ENCODE measurements at regions not wholly inside any gene's neighbourhood (a gene's known extent, or its start where the extent isn't known, plus 50 kb on each side); places are given as distances from the start of the nearest gene placed in this dataset.

DNA sequence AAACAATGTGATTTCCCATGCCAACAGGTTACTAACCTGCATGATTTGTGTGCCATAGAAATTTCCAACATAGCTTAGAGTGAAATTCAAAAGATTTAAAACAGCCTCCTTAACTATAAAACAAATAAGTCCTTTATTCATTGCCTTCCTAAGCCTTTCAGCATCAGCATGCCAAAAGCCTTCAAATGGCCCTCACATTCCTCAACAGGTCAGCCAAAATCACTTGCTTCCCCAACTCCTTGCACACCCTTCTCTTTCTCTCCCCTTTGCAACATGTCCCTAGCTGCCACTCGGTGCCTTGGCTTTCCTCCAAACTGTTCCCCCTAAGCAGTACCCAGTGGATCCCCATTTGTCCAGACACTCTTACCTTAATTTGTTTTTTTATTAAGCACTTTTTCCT, 74.9 kb upstream of the PCDH19 start:
- no peak overlapping the region for H3K27ac Mint-ChIP-seq
- no peak overlapping the region for H3K4me3 Mint-ChIP-seq
- no peaks in the 10 kb centered on the region for H3K36me3 Mint-ChIP-seq
- H3K9me3 Mint-ChIP-seq, result no peaks in the 10 kb centered on the region
- peaks cover 17% of the 10 kb centered on the region for H3K4me1 Mint-ChIP-seq
- H3K27me3 Mint-ChIP-seq (ENCODE audit: low read depth), result peaks cover 34% of the 10 kb centered on the region
- CTCF ChIA-PET, result interaction anchor here (1.1 kb wide), 2 partner anchors 37 to 284 kb away, joined by 4 to 5 read pairs; no protein-coding TSS in a partner anchor
- ATAC-seq, result peak; percentile 77
- POLR2A ChIA-PET, result no interaction called here
- TF ChIP-seq MYBL2 (CRISPR knock-in tag; IDR thresholded peaks at IDR 0.05) (no peak), ZNF219 (CRISPR knock-in tag; IDR thresholded peaks at IDR 0.05; ENCODE audit: borderline replicate concordance) (no peak), GABPB1 (CRISPR knock-in tag; IDR thresholded peaks at IDR 0.05) (no peak), ETV6 (CRISPR knock-in tag; IDR thresholded peaks at IDR 0.05) (no peak), CBFB (CRISPR knock-in tag; IDR thresholded peaks at IDR 0.05; ENCODE audit: low read depth) (no peak), TEAD4 (CRISPR knock-in tag; IDR thresholded peaks at IDR 0.05) (no peak), FOXK1 (CRISPR knock-in tag; IDR thresholded peaks at IDR 0.05) (no peak), NFATC4 (CRISPR knock-in tag; IDR thresholded peaks at IDR 0.05) (no peak), NR2C2 (CRISPR knock-in tag; IDR thresholded peaks at IDR 0.05) (no peak), ZNF317 (CRISPR knock-in tag; IDR thresholded peaks at IDR 0.05; ENCODE audit: borderline replicate concordance, low read depth) (no peak), ZNF121 (CRISPR knock-in tag; IDR thresholded peaks at IDR 0.05) (no peak), ATF1 (CRISPR knock-in tag; IDR thresholded peaks at IDR 0.05) (no peak), CREB1 (CRISPR knock-in tag; IDR thresholded peaks at IDR 0.05) (no peak), ZNF232 (CRISPR knock-in tag; IDR thresholded peaks at IDR 0.05) (no peak)
- TF ChIP-seq, protein P1, sequence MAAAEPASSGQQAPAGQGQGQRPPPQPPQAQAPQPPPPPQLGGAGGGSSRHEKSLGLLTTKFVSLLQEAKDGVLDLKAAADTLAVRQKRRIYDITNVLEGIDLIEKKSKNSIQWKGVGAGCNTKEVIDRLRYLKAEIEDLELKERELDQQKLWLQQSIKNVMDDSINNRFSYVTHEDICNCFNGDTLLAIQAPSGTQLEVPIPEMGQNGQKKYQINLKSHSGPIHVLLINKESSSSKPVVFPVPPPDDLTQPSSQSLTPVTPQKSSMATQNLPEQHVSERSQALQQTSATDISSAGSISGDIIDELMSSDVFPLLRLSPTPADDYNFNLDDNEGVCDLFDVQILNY (CRISPR knock-in tag; IDR thresholded peaks at IDR 0.05), result no peak
- TF ChIP-seq, protein P2, sequence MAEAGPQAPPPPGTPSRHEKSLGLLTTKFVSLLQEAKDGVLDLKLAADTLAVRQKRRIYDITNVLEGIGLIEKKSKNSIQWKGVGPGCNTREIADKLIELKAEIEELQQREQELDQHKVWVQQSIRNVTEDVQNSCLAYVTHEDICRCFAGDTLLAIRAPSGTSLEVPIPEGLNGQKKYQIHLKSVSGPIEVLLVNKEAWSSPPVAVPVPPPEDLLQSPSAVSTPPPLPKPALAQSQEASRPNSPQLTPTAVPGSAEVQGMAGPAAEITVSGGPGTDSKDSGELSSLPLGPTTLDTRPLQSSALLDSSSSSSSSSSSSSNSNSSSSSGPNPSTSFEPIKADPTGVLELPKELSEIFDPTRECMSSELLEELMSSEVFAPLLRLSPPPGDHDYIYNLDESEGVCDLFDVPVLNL (CRISPR knock-in tag; IDR thresholded peaks at IDR 0.05; ENCODE audit: borderline replicate concordance, low read depth), result no peak
- TF ChIP-seq, protein P3, sequence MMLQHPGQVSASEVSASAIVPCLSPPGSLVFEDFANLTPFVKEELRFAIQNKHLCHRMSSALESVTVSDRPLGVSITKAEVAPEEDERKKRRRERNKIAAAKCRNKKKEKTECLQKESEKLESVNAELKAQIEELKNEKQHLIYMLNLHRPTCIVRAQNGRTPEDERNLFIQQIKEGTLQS (CRISPR knock-in tag; conservative IDR thresholded peaks at IDR 0.05), result no peak
- DNase-seq (ENCODE audit: low spot score), result no peak

DNA sequence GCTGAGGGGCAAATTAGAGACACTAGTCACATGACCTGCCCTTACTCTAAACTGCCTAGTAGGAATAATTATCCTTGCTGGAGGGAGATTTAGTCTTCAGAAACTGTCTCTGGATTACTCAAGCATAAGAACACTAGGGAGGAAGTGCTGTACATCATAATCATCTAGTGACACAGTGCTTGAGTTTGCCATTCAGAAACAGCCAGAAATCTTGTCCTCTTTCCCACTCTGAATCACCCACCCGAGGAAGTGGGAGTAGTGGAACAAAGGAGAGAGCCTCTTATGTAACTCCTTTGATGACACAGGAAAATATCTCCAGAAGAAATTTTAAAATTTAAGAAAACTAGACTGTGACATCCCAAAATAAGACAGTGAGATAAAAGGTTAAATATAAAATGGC, 69.3 kb upstream of the PCDH19 start:
- Mint-ChIP-seq H3K27ac (no peak overlapping the region), H3K27me3 (ENCODE audit: low read depth) (peaks cover 29% of the 10 kb centered on the region), H3K4me3 (no peak overlapping the region), H3K4me1 (peaks cover 12% of the 10 kb centered on the region), H3K36me3 (no peaks in the 10 kb centered on the region), H3K9me3 (peaks cover 4% of the 10 kb centered on the region; the same call in 1 of the 2 replicates)
- TF ChIP-seq NFE2L1 (CRISPR knock-in tag; IDR thresholded peaks at IDR 0.05) (no peak), ELF4 (CRISPR knock-in tag; IDR thresholded peaks at IDR 0.05; ENCODE audit: low read depth) (no peak), ZNF138 (CRISPR knock-in tag; conservative IDR thresholded peaks at IDR 0.05) (no peak), ZBTB21 (CRISPR knock-in tag; IDR thresholded peaks at IDR 0.05; ENCODE audit: borderline replicate concordance) (no peak)
- TF ChIP-seq, protein P4, sequence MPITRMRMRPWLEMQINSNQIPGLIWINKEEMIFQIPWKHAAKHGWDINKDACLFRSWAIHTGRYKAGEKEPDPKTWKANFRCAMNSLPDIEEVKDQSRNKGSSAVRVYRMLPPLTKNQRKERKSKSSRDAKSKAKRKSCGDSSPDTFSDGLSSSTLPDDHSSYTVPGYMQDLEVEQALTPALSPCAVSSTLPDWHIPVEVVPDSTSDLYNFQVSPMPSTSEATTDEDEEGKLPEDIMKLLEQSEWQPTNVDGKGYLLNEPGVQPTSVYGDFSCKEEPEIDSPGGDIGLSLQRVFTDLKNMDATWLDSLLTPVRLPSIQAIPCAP (CRISPR knock-in tag; IDR thresholded peaks at IDR 0.05), result no peak
- TF ChIP-seq, protein P5, sequence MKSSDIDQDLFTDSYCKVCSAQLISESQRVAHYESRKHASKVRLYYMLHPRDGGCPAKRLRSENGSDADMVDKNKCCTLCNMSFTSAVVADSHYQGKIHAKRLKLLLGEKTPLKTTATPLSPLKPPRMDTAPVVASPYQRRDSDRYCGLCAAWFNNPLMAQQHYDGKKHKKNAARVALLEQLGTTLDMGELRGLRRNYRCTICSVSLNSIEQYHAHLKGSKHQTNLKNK (CRISPR knock-in tag; IDR thresholded peaks at IDR 0.05), result no peak
- TF ChIP-seq, protein P6, sequence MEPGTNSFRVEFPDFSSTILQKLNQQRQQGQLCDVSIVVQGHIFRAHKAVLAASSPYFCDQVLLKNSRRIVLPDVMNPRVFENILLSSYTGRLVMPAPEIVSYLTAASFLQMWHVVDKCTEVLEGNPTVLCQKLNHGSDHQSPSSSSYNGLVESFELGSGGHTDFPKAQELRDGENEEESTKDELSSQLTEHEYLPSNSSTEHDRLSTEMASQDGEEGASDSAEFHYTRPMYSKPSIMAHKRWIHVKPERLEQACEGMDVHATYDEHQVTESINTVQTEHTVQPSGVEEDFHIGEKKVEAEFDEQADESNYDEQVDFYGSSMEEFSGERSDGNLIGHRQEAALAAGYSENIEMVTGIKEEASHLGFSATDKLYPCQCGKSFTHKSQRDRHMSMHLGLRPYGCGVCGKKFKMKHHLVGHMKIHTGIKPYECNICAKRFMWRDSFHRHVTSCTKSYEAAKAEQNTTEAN (CRISPR knock-in tag; IDR thresholded peaks at IDR 0.05), result no peak
- TF ChIP-seq, protein P7, sequence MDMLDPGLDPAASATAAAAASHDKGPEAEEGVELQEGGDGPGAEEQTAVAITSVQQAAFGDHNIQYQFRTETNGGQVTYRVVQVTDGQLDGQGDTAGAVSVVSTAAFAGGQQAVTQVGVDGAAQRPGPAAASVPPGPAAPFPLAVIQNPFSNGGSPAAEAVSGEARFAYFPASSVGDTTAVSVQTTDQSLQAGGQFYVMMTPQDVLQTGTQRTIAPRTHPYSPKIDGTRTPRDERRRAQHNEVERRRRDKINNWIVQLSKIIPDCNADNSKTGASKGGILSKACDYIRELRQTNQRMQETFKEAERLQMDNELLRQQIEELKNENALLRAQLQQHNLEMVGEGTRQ (CRISPR knock-in tag; IDR thresholded peaks at IDR 0.05), result no peak
- ChIA-PET POLR2A (no interaction called here), CTCF (no interaction called here)
- DNase-seq (ENCODE audit: low spot score) (no peak), ATAC-seq (no peak)
